ENCODE measurements at regions not wholly inside any gene's neighbourhood (a gene's known extent, or its start where the extent isn't known, plus 50 kb on each side); places are given as distances from the start of the nearest gene placed in this dataset.
"Not testable (repeated sequence)": the region's sequence is repeated elsewhere in the genome, so short reads cannot be mapped to it uniquely, and the experiment has no call there.

DNA sequence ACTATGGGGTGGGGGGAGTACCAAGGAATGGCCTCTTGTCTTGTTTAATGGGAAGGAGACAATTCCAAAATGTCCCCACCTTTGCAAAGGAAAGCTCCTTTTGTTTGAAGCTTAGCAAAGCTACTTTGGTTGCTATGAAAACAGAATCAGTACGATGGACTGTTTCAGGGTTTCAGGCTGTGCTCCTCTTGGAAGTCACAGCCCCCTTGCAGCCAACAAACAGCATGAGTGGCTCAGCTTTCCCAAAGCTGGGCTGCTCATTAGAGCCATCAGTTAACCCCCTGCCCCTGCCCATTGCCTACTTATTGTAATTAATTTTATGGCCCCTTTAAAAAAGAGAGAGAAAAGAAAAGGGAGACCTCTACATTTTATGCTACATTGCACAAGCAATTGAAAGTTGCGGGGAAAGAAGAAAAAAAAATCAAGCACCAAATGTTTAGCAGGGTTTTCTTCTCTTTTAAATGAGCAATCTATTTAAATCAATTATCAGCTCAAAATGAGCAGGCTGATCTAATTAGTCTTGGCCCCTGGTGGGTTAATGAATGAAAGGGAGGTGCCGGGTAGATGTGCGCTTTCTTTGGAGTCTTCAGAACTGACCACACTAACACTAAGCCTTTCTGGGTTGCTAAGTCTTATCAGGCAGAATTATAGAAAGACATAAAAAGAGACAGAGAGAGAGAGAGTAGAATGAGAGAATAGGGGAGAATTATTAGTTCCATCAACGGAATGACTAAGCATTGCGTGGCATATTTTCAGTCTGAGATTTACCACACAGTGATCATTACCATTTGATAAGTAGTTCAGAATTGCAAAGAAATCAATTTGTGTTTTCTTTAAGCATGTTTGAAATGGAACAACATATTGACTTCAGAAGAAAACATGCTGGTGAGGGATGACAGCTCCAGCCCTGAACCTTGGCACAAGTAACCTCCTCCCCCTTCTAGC lies 284.9 kb downstream of the INSIG2 start:
- DNase-seq: no peak

DNA sequence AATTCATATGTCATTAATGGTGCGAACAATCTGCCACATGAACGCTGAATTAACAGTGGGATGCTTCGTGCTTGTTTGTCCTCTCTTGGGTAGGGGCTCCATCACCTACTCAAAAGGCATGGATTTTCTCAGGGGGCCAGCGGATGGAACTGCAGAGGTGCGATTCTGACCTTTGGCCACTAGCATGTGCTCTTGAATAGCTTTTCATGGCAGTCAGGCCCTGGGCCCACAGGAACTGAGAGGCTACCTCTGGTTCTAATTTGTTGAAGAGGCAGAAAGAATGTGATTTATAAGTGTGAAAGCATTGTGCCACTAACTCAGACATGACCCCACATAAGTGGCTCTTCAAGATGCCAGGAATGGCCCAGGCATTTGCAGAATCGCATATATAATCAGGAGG lies 283.2 kb downstream of the INSIG2 start:
- DNase-seq: no peak

DNA sequence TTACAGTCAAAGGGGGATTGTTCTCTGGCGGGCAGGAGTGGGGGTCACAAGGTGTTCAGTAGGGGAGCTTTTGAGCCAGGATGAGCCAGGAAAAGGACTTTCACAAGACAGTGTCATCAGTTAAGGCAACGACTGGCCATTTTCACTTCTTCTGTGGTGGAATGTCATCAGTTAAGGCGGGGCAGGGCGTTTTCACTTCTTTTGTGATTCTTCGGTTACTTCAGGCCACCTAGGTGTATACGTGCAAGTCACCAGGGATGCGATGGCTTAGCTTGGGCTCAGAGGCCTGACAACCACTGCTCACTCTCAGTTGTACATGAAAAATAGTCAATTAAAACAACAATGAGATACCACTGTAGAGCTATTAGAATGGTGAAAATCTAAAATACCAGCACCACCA lies 281.2 kb downstream of the INSIG2 start:
- DNase-seq: not testable (repeated sequence)

DNA sequence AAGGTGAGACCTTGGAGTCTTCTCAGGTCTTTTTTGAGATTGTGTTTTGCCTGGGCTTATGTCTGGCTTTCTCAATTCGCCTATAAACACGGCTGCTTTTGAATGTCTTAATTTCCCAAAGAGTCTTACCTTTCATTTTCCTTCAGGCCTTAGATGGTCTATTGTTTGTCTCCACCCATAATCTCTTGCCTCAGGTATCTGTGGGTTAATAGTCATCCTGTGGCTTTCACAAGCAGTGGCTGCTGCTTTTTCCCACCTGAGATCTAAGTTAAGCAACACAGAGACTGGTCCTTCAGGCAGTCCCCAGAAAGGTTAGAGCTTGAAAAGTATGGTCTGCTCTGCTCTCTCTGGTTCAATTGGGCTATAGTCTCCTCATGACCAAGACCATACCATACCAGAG lies 275.3 kb downstream of the INSIG2 start:
- no peak for DNase-seq

DNA sequence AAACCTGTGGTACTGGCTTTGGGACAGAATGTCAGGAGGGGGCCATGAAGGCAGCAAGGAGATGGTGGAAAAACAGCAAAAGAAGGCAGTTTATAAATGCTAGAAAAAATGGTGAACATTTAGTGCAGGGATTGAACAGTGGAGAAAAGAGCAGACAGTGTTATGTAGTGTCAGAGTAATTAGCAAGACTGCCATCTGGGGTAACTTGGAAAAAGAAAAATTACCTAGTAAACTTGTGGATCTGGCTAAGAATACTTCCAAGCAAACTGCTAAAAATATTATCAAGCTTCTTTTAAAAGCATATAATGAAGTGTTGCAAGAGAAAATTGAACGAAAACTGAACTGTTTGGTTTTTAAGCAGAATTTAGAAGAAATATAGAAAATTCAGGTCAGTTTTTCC lies 267.8 kb downstream of the INSIG2 start:
- DNase-seq: no peak

DNA sequence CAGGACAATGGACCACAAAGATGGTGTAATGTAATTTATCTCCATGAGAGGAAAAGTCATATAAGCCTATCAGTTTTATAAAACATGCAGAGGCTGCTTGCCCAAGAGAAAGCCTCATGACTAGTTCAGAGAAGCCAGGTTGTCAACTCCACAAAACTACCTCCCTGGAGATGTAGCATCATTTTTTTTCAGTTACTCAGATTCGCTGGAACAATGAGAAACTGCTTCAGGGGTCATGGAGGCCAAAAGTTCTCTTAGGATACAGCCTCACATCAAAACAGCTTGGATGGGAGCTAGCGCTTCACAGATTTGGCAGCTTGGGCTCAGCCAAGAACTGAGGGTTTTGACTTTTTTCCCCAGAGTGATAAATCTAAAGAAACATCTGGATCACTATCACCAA lies 263.5 kb downstream of the INSIG2 start:
- no peak for DNase-seq

DNA sequence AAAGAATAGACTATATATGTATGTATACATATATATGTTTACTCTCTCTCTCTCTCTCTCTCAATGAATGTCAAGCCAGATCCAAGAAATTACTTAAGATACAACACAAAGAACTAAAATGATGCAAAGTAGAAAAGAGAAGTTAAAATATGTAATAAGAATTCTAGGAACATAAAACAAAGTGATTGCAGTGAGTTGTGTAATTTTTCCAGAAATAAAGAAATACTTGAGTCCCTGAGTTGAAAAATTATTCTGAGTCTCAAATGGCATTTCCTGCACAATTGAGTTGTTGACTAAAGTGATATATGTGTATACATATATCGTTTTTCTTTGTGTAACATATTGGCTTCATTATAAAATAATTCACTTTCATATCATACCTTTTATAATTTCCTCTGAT lies 262.4 kb downstream of the INSIG2 start:
- DNase-seq: no peak

DNA sequence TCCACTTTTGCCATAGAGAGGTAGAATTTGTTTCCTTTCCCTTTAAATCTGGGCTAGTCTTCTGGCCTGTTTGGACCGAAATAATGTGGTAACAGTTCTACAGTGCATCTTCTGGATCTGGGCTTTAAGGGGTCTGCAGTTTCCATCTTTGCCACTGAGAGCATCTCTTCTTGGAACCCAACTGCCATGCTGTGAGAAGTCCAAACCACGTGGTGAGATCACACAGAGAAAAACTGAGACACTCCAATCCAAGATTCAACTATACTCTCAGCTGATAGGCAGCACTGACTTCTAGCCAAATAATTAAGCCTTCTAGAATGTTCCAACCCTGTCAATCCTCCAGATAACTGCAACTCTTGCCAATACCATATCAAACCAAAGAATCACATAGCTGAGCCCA lies 261.1 kb downstream of the INSIG2 start:
- DNase-seq: no peak

DNA sequence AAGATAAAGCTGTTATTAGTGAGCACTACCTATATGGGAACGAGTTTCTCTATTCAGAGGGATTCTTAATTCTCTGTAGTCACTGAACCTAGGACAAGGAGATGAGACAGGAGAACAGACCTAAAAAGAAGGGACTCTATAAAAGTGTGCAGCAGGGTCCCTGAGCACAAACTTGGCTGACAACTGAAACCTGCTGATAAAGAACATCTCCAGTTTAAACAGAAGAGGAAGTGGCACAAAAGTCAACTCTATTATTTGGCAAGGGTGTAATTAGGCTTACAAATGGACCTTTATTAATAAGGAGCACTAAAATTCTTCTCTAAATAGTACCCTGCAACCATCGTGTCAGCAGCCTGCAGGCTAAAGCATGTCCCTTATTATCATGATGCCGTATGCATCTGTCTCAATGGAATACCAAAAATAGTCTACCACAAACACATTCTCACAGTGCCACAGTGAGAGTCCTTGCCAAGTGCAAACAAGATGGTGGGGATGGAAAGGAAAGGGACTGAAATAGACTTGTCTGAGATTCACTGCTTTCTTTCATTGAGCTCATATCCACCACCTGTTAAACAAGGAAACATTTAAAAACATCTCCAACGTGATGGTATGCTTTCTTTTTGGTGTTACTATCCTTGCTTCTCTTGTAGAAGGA lies 260.2 kb downstream of the INSIG2 start:
- DNase-seq: no peak

DNA sequence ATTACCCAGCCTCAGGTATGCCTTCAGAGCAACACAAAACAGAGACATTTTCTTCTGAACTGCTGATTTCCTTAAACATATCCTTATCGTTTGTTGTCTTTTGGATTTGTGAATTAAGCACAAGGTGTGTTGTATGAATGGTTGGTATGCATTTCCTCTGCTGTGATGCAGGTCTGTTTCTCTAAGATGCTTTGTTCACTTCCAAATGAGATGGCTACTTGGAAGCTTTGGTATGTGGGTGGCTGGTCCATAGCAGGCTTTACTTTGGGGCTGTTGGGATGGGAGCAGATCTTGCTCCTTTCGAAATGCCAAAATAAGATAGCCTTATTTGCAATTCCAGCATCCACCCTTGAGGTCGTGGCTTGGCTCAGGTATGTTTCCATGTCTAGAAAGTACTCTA lies 257.2 kb downstream of the INSIG2 start:
- DNase-seq: no peak

DNA sequence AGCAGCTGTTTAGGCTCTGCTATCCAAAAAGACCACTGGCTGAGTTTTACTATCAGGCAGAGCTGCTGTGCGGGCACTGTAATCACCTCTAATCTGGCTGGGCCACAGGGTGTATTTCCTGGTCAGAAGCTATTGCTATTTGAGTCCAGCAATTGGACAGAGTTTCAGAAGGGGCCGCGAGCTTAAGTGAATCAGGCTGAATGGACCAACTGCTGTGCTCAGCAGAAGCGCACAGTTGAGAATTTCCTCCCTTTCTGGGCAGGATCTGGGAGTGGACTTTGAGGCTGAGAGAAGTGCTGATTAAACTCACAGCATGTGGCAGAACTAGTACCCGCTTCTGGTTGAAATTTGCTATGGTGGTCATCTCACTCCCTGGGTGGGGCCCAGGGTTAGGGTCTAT lies 251.8 kb downstream of the INSIG2 start:
- DNase-seq: no peak

DNA sequence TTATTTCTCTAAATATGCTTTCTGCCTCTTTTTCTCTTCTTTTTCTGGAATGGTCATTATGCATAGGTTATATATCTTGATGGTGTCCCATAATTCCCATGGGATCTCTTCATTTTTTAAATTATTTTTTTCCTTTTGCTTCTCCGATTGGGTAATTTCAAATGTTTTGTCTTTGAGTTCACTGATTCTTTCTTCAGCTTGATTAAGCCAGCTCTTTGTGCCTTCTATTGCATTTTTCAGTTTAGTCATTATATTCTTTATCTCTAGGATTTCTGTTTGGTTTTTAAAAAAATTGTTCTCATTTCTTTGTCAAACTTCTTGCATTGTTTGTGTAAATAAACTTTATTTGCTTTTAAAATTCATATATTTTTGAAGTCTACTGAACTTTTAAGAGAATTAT lies 251.1 kb downstream of the INSIG2 start:
- no peak for DNase-seq

DNA sequence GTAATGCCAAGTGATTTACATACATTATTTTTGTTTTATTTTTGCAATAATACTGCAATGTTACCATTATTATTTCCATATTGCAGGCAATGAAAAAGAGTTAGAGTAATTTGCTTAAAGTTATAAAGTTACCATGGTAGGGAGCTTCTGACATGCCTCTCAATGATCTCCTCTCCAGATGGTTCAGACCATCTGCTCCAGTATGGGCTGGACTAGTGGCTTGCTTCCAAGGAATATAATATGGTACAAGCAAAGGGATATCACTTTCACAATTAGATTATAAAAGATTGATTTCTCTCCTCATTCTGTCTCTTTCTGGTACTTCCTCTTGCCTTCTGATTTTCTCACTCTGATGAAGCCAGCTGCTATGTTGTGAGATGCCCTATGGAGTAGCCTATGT lies 245.4 kb downstream of the INSIG2 start:
- no peak for DNase-seq

DNA sequence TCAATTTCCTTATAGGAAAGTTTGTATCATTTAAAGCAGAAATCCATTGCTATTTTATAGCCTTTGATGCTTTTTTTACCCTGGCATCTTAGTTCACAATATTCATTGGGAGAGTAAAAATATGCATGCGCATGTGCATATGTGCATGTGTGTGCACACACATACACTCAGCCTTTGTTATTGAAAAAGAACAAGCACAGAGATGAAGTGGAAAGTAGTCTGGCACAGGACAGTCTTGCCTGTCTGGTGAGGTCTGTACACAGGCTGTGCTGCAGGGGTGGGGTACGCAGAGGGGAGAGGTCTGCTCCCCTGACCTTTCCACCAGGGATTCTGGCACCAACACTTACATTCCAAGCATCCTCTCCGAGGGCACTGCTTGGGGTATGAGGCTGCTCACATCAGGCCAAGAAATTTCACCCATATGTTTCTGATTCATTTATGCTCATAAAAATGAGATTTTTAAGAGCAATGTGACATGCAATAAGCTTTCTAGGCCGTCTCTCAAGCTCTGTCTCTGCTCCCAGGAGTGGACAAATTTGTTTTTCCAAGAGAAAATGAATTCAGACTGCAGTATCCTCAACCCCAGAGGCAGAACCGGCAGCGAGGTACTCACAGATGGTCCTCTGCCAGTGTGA lies 237.2 kb downstream of the INSIG2 start:
- DNase-seq: no peak

DNA sequence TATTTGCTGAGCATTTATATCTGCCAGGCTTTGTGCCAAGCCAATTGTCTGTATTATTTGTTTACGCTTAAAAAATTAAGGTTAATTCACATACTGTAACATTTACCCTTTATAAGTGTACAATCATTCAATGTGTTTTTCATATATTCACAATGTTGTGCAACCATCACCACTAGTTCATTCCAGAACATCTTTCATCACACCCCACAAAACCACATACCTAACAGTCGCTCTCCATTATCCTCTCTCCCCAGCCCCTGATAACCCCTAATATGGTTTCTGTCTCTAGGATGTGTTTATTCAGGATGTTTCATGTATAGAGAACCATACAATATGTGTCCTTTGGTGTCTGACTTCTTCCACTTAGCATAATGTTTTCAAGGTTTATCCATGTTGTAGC lies 234.1 kb downstream of the INSIG2 start:
- no peak for DNase-seq

DNA sequence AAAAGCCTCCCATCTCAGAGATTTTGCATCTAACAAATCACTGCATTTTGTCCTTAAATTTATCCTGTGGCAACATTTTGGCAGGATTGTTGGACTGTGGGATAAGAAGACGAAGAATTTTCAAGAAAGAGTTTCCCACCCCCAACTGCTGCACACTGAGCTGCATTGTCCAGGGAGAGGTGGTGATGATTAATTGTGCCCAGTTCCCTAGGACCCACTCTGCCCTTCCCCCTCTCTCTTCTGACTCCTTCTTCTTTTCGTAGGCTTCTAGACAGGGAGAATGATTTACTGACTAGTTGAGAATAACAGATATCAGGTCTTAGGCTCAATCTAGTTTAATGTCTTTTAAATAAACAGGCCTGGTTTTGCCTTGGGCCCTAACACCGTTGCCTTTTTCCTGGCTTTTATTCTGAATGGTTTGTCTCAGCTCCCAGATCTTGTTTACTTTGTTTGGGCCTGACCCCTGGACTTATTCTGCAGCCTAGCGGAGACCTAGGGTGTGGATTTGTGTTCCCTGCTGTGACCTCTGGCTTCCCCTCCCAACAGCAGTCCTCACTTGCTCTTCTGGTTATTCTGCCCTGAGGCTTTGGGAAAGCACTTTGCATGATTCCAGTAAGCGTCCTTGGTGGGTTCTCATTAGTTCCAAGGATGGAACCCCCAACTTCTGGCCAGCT lies 233.3 kb downstream of the INSIG2 start:
- DNase-seq: no peak

DNA sequence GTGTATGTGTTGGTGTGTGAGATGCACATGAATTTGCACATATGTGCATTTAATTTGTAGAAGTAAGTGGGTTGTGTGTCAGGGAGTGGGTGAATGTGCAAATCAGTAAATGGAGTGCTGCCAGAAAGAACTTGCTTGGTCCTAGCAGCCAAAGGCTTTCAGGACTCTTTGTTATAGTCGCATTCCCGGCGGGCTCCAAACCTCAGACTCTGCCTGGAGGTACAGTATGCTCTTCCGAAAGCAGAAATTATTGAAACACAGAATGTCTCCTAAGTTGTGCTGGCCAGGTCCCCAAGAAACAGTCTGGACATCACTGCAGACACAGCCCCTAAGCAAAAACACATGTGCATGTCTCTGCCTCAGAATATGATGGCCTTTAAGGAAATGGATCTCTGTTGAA lies 232.4 kb downstream of the INSIG2 start:
- DNase-seq: no peak

DNA sequence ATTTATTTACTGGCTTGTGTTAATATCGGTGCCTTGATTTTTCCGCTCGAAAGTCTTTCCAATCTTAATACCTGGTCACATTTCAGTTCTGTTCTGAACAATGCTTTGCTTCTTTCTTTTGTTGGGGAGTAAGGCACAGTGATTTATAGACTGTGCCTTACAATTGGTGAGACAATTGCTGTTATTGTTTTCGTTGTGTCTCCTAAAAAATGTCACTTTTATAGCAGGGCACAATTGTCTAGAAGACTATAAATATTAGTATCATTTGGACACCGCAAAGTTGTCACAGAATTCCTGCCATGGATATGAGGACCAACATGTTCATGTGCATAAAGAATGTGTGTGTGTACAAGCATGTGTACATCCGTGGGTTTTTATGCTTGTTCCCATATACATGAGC lies 231.9 kb downstream of the INSIG2 start:
- no peak for DNase-seq

DNA sequence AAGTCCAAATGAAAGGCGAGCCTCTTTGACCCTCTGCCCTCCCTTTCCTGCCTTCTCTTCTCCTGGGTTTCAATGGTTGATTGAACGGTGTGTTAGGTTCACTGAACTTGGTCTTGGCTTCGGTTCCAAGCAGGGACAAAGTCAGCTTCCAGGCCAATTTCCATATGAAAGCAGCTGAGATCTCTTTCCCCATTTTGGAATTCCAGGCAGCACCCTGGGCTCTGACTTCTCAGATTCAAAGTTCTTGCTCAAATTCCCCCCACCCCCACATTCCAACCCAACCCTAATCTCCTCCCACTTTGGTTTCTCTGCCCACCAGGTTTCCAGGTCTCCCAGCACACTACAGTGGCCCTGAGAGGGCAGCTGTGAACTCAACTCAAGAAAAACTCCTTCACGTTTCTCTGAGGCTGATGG lies 231.0 kb downstream of the INSIG2 start:
- DNase-seq: no peak

DNA sequence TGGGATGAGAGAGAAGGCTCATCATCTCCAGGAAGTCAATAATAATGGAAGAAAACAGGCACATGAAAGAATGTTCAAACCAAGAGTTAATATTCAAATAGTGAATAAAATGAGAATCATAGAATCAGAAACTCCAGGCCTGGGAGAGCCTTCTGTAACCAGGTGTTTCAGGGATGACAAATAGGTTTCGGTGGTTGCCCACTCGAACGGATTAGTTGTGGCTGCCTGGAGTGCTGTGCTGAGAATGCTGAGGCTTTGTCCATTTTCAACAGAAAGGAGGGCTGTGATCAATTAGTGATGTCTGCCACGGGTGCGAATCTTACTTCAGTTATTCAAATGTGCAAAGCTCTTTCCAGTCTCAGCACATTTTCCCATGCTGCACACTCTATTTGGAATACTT lies 227.3 kb downstream of the INSIG2 start:
- DNase-seq: no peak

DNA sequence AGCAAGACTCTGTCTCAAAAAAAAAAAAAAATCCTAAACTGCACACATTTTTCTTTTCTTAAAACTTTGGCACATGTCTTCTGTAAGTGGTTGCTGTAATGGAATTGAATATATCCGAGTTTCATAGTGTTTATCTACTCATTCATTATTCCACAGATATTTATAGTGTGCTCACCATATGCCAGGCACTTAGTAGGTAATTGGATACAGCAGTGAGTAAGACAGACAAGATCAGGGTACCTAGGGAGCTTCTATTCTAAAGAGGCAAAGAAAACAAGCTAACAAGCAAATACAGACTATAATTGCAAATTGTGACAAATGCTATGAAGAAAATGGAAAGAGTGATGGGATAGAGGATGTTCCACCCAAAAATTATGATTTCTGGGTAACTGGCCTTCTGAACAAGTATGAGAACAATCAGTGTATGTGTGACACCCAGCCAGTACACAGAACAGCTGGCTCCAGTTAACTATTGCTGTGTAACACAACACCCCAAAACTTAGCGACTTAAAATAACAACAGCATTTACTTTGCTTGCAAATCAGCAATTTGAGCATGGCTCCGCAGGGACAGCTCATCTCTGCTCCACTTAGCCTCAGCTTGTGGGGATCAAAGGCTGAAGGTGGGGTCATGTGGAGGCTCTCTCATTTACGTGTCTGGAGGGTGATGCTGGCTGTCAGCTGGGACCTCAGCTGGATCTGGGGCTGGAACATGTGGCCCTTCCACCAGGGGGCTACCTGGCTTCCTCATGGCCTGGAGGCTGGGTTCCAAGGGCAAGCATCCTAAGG lies 224.9 kb downstream of the INSIG2 start:
- no peak for DNase-seq

DNA sequence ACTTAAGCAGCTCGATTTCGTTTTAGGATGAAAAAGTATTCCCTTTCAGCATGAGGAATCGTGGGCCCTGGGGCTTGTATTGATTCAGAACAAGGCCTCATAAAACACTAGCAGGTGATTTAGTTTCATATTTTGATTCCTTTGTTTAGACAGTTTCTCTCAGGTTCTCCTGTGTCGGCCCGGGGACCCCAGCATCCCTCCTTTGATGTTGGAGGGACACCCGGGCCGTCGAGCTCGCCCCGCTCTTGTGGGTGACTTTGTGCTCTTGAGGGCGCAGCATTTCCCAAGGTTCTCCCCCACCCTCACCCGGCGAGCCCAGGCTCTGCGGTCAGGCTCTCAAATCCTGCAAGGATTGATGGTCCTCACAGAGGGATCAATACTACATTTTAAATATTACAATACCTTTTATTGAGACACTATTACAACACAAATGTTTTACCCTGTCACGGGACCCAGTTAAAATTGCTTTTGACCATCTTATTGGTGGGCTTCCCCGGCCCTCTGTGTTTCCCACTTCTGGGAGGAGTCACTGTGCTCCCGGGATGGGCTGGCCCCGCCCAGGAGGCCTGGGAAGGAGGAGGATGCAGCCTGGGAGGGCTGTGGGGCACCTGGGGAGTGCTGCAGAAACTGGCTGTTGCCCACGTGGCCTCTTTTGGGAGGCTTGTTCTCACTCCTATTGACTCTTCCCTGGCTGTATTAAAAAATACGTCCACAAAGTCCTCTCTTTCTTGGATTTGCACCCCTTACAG lies 222.6 kb downstream of the INSIG2 start:
- DNase-seq: no peak

Data from stimulated activated CD4-positive, alpha-beta T cell treated with anti-CD3 and anti-CD28 coated beads, Interleukin-4, amount 100 ng/mL, for 1 hour (primary cell).